Myocyte (in vitro differentiated cells): ENCODE measurements at regions not wholly inside any gene's neighbourhood (a gene's known extent, or its start where the extent isn't known, plus 50 kb on each side); places are given as distances from the start of the nearest gene placed in this dataset.
"Not testable (repeated sequence)": the region's sequence is repeated elsewhere in the genome, so short reads cannot be mapped to it uniquely, and the experiment has no call there.

Experiments
- DNase-seq: peaks from one replicate; pipeline ENCODE4 v3.0.0-alpha.2; 2012; ENCODE audit warnings: low read depth

- DNase-seq: no peak
Observed at GRCh38 chr3:40878464-40878905, 320.8 kb upstream of the CTNNB1 start.

- peak; percentile 66 for DNase-seq
Observed at GRCh38 chr3:40885430-40885829, 313.9 kb upstream of the CTNNB1 start.

GRCh38 chr3:40886660-40887425, 312.5 kb upstream of the CTNNB1 start:
- peak; percentile 60 for DNase-seq

- DNase-seq: no peak
Observed at GRCh38 chr3:40891186-40891585, 308.1 kb upstream of the CTNNB1 start.

- DNase-seq: no peak
Observed at GRCh38 chr3:40895109-40895508, 304.2 kb upstream of the CTNNB1 start.

GRCh38 chr3:40899286-40899712, 300.0 kb upstream of the CTNNB1 start:
- peak; percentile 27 for DNase-seq

- DNase-seq: no peak
Observed at GRCh38 chr3:40901298-40901697, 298.0 kb upstream of the CTNNB1 start.

GRCh38 chr3:40901796-40902195, 297.5 kb upstream of the CTNNB1 start:
- no peak for DNase-seq

GRCh38 chr3:40907907-40908465, 291.3 kb upstream of the CTNNB1 start:
- DNase-seq: not testable (repeated sequence)

GRCh38 chr3:40908612-40909011, 290.7 kb upstream of the CTNNB1 start:
- no peak for DNase-seq

GRCh38 chr3:40911264-40911663, 288.0 kb upstream of the CTNNB1 start:
- no peak for DNase-seq

GRCh38 chr3:40911928-40912327, 287.4 kb upstream of the CTNNB1 start:
- DNase-seq: no peak

GRCh38 chr3:40912461-40912860, 286.8 kb upstream of the CTNNB1 start:
- no peak for DNase-seq

GRCh38 chr3:40913192-40913591, 286.1 kb upstream of the CTNNB1 start:
- DNase-seq: no peak

- DNase-seq: no peak
Observed at GRCh38 chr3:40913641-40914040, 285.7 kb upstream of the CTNNB1 start.

- no peak for DNase-seq
Observed at GRCh38 chr3:40914475-40914874, 284.8 kb upstream of the CTNNB1 start.

GRCh38 chr3:40915346-40915865, 283.9 kb upstream of the CTNNB1 start:
- DNase-seq: peak; percentile 26

- DNase-seq: peak; percentile 69
Observed at GRCh38 chr3:40920041-40920440, 279.3 kb upstream of the CTNNB1 start.

- no peak for DNase-seq
Observed at GRCh38 chr3:40921251-40921650, 278.1 kb upstream of the CTNNB1 start.

GRCh38 chr3:40923143-40923542, 276.2 kb upstream of the CTNNB1 start:
- DNase-seq: no peak

- no peak for DNase-seq
Observed at GRCh38 chr3:40923651-40924050, 275.7 kb upstream of the CTNNB1 start.

GRCh38 chr3:40924559-40925141, 274.7 kb upstream of the CTNNB1 start:
- DNase-seq: no peak
